IMR-90 (cell line): ENCODE measurements at regions not wholly inside any gene's neighbourhood (a gene's known extent, or its start where the extent isn't known, plus 50 kb on each side); places are given as distances from the start of the nearest gene placed in this dataset.

ENCODE experiments used
- ATAC-seq: fragments of 200-7000 bp; cut with Tn5 transposase; 2 replicates; pipeline ENCODE4 v1.9.1; 2020; ENCODE audit warnings: low read depth, mild to moderate bottlenecking, moderate library complexity
- BruUV-seq: library from RNA; stranded (reverse); fragments of 400-500 nt; replicated peaks from 2 replicates; lab custom pipeline; 2021; lab: Mats Ljungman, UMichigan
- CTCF ChIA-PET: fragments of 300-600 bp; formaldehyde crosslinking; extraction: SDS; loops from one replicate; lab custom pipeline; 2021; ENCODE audit warnings: antibody characterized with exemption; lab: Yijun Ruan, JAX
- POLR2A ChIA-PET: fragments of 300-600 bp; sonication (Branson Sonifier 250); formaldehyde crosslinking; loops from one replicate; lab custom pipeline; 2022; ENCODE audit warnings: antibody characterized with exemption; ENCODE audit not compliant: unreplicated experiment; lab: Charles Lee
- DNase-seq: peaks from one replicate; pipeline ENCODE4 v3.0.0; 2013
- H2AFZ ChIP-seq: replicated peaks from 2 replicates; pipeline ENCODE3; 2013; ENCODE audit warnings: low read length, mild to moderate bottlenecking; ENCODE audit not compliant: poor library complexity
- H2AK5ac ChIP-seq: 2 replicates; pipeline ENCODE4 v1.6.1; 2013; ENCODE audit warnings: low read depth, low read length, inconsistent platforms
- H2AK9ac ChIP-seq: replicated peaks from 2 replicates; pipeline ENCODE3; 2013; ENCODE audit warnings: mild to moderate bottlenecking, low read depth, low read length, moderate library complexity; ENCODE audit not compliant: poor library complexity
- H2BK120ac ChIP-seq: 2 replicates; pipeline ENCODE4 v1.6.1; 2013; ENCODE audit warnings: low read depth, low read length, inconsistent platforms
- H2BK15ac ChIP-seq: 3 replicates; pipeline ENCODE4 v1.6.1; 2013; ENCODE audit warnings: low read depth, low read length, inconsistent platforms
- H2BK20ac ChIP-seq: 2 replicates; pipeline ENCODE4 v1.6.1; 2013; ENCODE audit warnings: low read depth, mild to moderate bottlenecking, inconsistent platforms, low read length, moderate library complexity
- H2BK5ac ChIP-seq: 2 replicates; pipeline ENCODE4 v1.6.1; 2013; ENCODE audit warnings: mild to moderate bottlenecking, low read depth, low read length, inconsistent platforms; ENCODE audit not compliant: poor library complexity, severe bottlenecking
- H3K14ac ChIP-seq: replicated peaks from 2 replicates; pipeline ENCODE4 v1.6.1; 2013; ENCODE audit warnings: low read depth, low read length, inconsistent platforms
- H3K18ac ChIP-seq: 2 replicates; pipeline ENCODE4 v1.6.1; 2013; ENCODE audit warnings: low read depth, low read length, control low read depth
- H3K23ac ChIP-seq: 2 replicates; pipeline ENCODE4 v1.6.1; 2013; ENCODE audit warnings: low read depth, low read length, inconsistent platforms
- H3K27ac ChIP-seq: 2 replicates; pipeline ENCODE4 v1.5.1; 2013; ENCODE audit warnings: mild to moderate bottlenecking, control low read depth, low read length; ENCODE audit not compliant: insufficient read depth
- H3K27me3 ChIP-seq: 2 replicates; pipeline ENCODE4 v1.6.1; 2013; ENCODE audit warnings: low read length; ENCODE audit not compliant: control insufficient read depth, insufficient read depth
- H3K36me3 ChIP-seq: 2 replicates; pipeline ENCODE4 v1.6.1; 2013; ENCODE audit warnings: low read length, mixed read lengths; ENCODE audit not compliant: control insufficient read depth, insufficient read depth
- H3K4ac ChIP-seq: 2 replicates; pipeline ENCODE4 v1.6.1; 2013; ENCODE audit warnings: low read depth, low read length, inconsistent platforms
- H3K4me1 ChIP-seq: 2 replicates; pipeline ENCODE4 v1.6.1; 2013; ENCODE audit warnings: low read length, mixed read lengths; ENCODE audit not compliant: control insufficient read depth, insufficient read depth
- H3K4me2 ChIP-seq: 2 replicates; pipeline ENCODE4 v1.6.1; 2013; ENCODE audit warnings: low read depth, mild to moderate bottlenecking, control low read depth, low read length, moderate library complexity
- H3K4me3 ChIP-seq: 2 replicates; pipeline ENCODE4 v1.5.1; 2013; ENCODE audit warnings: low read depth, mild to moderate bottlenecking, control low read depth, low read length, moderate library complexity; ENCODE audit not compliant: insufficient read depth
- H3K56ac ChIP-seq: 2 replicates; pipeline ENCODE4 v1.6.1; 2013; ENCODE audit warnings: low read length, inconsistent platforms; ENCODE audit not compliant: insufficient read depth; ENCODE audit errors: extremely low read depth
- H3K79me1 ChIP-seq, 2 experiments: 2 replicates each; pipeline ENCODE4 v1.6.1; 2013; ENCODE audit warnings: low read length in 2 of 2, inconsistent platforms in 1 of 2, low read depth in 1 of 2
- H3K9ac ChIP-seq: 2 replicates; pipeline ENCODE4 v1.6.1; 2013; ENCODE audit warnings: low read depth, low read length, control low read depth
- H3K9me1 ChIP-seq: 2 replicates; pipeline ENCODE4 v1.6.1; 2013; ENCODE audit warnings: low read length, inconsistent platforms; ENCODE audit not compliant: insufficient read depth
- H3K9me3 ChIP-seq: 2 replicates; pipeline ENCODE4 v1.6.1; 2013; ENCODE audit warnings: low read length; ENCODE audit not compliant: control insufficient read depth, insufficient read depth
- H4K20me1 ChIP-seq: 2 replicates; pipeline ENCODE4 v1.6.1; 2013; ENCODE audit warnings: low read length, inconsistent platforms; ENCODE audit not compliant: insufficient read depth
- H4K5ac ChIP-seq: 2 replicates; pipeline ENCODE4 v1.6.1; 2013; ENCODE audit warnings: mild to moderate bottlenecking, low read depth, low read length, control low read depth
- H4K8ac ChIP-seq, 2 experiments: 2 replicates each; pipeline ENCODE4 v1.6.1; 2013; ENCODE audit warnings: low read depth in 2 of 2, low read length in 2 of 2, control low read depth in 1 of 2, inconsistent platforms in 1 of 2
- H4K91ac ChIP-seq: 2 replicates; pipeline ENCODE4 v1.6.1; 2013; ENCODE audit warnings: low read depth, low read length, inconsistent platforms; ENCODE audit not compliant: insufficient read depth
- BHLHE40 ChIP-seq: fragments of 150-350 bp; IDR thresholded peaks from 2 replicates; pipeline ENCODE4 v1.6.1; 2016; ENCODE audit warnings: mild to moderate bottlenecking, low read depth, low read length
- CEBPB ChIP-seq: IDR thresholded peaks from 2 replicates; pipeline ENCODE4 v1.6.1; 2012; ENCODE audit warnings: low read depth, low read length, improper control_type of control experiment
- CTCF ChIP-seq: conservative IDR thresholded peaks from 2 replicates; pipeline ENCODE4 v1.5.1; 2012; ENCODE audit warnings: mild to moderate bottlenecking, low read depth, low read length, improper control_type of control experiment
- FOS ChIP-seq: fragments of 150-350 bp; IDR thresholded peaks from 2 replicates; pipeline ENCODE4 v1.6.1; 2016; ENCODE audit warnings: low read depth, low read length
- MAFK ChIP-seq: IDR thresholded peaks from 2 replicates; pipeline ENCODE4 v1.6.1; 2012; ENCODE audit warnings: low read depth, low read length, improper control_type of control experiment
- NFE2L2 ChIP-seq: fragments of 150-350 bp; IDR thresholded peaks from 2 replicates; pipeline ENCODE4 v1.6.1; 2016; ENCODE audit warnings: low read depth, mild to moderate bottlenecking, low read length
- RAD21 ChIP-seq: IDR thresholded peaks from 2 replicates; pipeline ENCODE4 v1.6.1; 2012; ENCODE audit warnings: low read length, improper control_type of control experiment
- RCOR1 ChIP-seq: IDR thresholded peaks from 2 replicates; pipeline ENCODE4 v1.6.1; 2012; ENCODE audit warnings: mild to moderate bottlenecking, low read length, improper control_type of control experiment; ENCODE audit not compliant: insufficient replicate concordance
- SMC3 ChIP-seq: fragments of 150-350 bp; IDR thresholded peaks from 2 replicates; pipeline ENCODE4 v1.6.1; 2016; ENCODE audit warnings: low read depth, mild to moderate bottlenecking, antibody characterized with exemption, low read length, moderate library complexity
- USF2 ChIP-seq: fragments of 150-350 bp; IDR thresholded peaks from 2 replicates; pipeline ENCODE4 v1.6.1; 2017; ENCODE audit warnings: mild to moderate bottlenecking, antibody characterized with exemption, low read length, low read depth
- WGBS, 2 experiments: methylation state at CpG; one replicate each; pipeline versions ENCODE4 v1.1.5 to v1.1.7; 2013; ENCODE audit warnings: missing lambda C conversion rate in 2 of 2; ENCODE audit not compliant: insufficient read length in 1 of 2; ENCODE audit errors: extremely low coverage in 2 of 2; 5-methylcytosine and 5-hydroxymethylcytosine counted together
- dilution Hi-C: fragments of 300-500 bp; cut with HindIII; formaldehyde crosslinking; loops from one replicate; pipeline ENCODE4 v1.14.3; 2018; ENCODE audit warnings: low sequenced_read_pairs; ENCODE audit not compliant: unreplicated experiment
- in situ Hi-C: fragments of 300-500 bp; cut with MboI; formaldehyde crosslinking; loops from 3 replicates; pipeline ENCODE4 v1.14.3; 2019; ENCODE audit warnings: low sequenced_read_pairs, inconsistent platforms, mixed read lengths
- intact Hi-C: fragments of 100-400 bp; cut with micrococcal nuclease; formaldehyde crosslinking; loops from 2 replicates; pipeline ENCODE4 v1.10.0; 2022

GRCh38 chr3:55160241-55160983 is 232.6 kb upstream of the LRTM1 start (continued):
- TF ChIP-seq USF2, result peak; percentile 81

GRCh38 chr3:55159711-55160110 is 231.9 kb upstream of the LRTM1 start:
- H3K4me1 ChIP-seq, result peaks cover 17% of the 10 kb centered on the region
- H4K5ac ChIP-seq, result peak overlapping the region; percentile 72; the same call in 1 of the 2 replicates
- peak overlapping the region; percentile 79; the same call in 1 of the 2 replicates for H3K23ac ChIP-seq
- H3K4me2 ChIP-seq, result peak overlapping the region; percentile 0; the same call in 1 of the 2 replicates
- no peak overlapping the region for H3K4me3 ChIP-seq
- H2BK5ac ChIP-seq, result peak overlapping the region; percentile 98
- H3K4ac ChIP-seq, result peak overlapping the region; percentile 96
- H2BK15ac ChIP-seq, result peak overlapping the region; percentile 96
- H3K9ac ChIP-seq, result peak overlapping the region; percentile 1; the same call in 1 of the 2 replicates
- peaks cover 3 to 18% of the 10 kb centered on the region in 2 experiments; a peak in 3 of 4 replicates for H3K79me1 ChIP-seq
- peak overlapping the region; percentile 90 to 94 for H4K8ac ChIP-seq
- dilution Hi-C loops (no loop called here), in situ Hi-C loops (loop anchor here (10.0 kb wide), 1 partner anchor 565 kb away; no protein-coding TSS in a partner anchor), intact Hi-C loops (loop anchor here (1.0 to 10.0 kb wide), 4 partner anchors 10 to 885 kb away; no protein-coding TSS in a partner anchor)
- peak overlapping the region; percentile 93 for H2BK20ac ChIP-seq
- no CpG with 5 or more reads among the region's 2 CpGs for WGBS, 2 experiments
- CTCF ChIA-PET, result no interaction called here
- peak overlapping the region; percentile 89 for H3K14ac ChIP-seq
- BruUV-seq, result no TSS peak
- no peaks in the 10 kb centered on the region for H3K27me3 ChIP-seq
- H3K56ac ChIP-seq, result peak overlapping the region; percentile 73
- peak overlapping the region; percentile 96 for H2AK5ac ChIP-seq
- no peak for TF ChIP-seq MAFK
- no peak for TF ChIP-seq USF2
- no peak for TF ChIP-seq FOS
- no peak for TF ChIP-seq RCOR1
- no peak for TF ChIP-seq CTCF
- no peak for TF ChIP-seq NFE2L2
- TF ChIP-seq RAD21, result no peak
- TF ChIP-seq SMC3, result no peak
- TF ChIP-seq CEBPB, result no peak
- no peak for TF ChIP-seq BHLHE40
- H2AFZ ChIP-seq, result no peak overlapping the region
- no peaks in the 10 kb centered on the region for H3K36me3 ChIP-seq
- POLR2A ChIA-PET, result interaction anchor here (0.6 kb wide), 1 partner anchor 328 kb away, joined by 3 read pairs; no protein-coding TSS in a partner anchor
- H3K27ac ChIP-seq, result peak overlapping the region; percentile 88
- H3K9me1 ChIP-seq, result peaks cover 22% of the 10 kb centered on the region
- no peaks in the 10 kb centered on the region for H4K20me1 ChIP-seq
- DNase-seq (no peak), ATAC-seq (no peak)
- peak overlapping the region; percentile 89 for H3K18ac ChIP-seq
- H4K91ac ChIP-seq, result peak overlapping the region; percentile 89
- H2BK120ac ChIP-seq, result peak overlapping the region; percentile 99
- no peaks in the 10 kb centered on the region for H3K9me3 ChIP-seq
- no peak overlapping the region for H2AK9ac ChIP-seq
